Cardiac muscle cell (in vitro differentiated cells and primary cell): ENCODE measurements at regions not wholly inside any gene's neighbourhood (a gene's known extent, or its start where the extent isn't known, plus 50 kb on each side); places are given as distances from the start of the nearest gene placed in this dataset.

Source experiments
- DNase-seq, 2 donors: peaks; one replicate each; pipeline versions ENCODE4 v3.0.0 to v3.0.0-alpha.2; 2010 to 2017; ENCODE audit warnings: low read depth in 1 of 2, low spot score in 1 of 2
- H3K27ac ChIP-seq: fragments of 200-600 bp; sonication (generic); 2 replicates; pipeline ENCODE4 v1.5.1; 2016
- H3K27me3 ChIP-seq: fragments of 200-600 bp; sonication (generic); 2 replicates; pipeline ENCODE4 v1.6.0; 2016; ENCODE audit warnings: control low read depth
- H3K36me3 ChIP-seq: fragments of 200-600 bp; sonication (generic); 2 replicates; pipeline ENCODE4 v1.5.1; 2016; ENCODE audit warnings: control low read depth
- H3K4me1 ChIP-seq: fragments of 200-600 bp; sonication (generic); 2 replicates; pipeline ENCODE4 v1.8.1; 2017; ENCODE audit warnings: low read depth, mild to moderate bottlenecking, mixed run types
- H3K4me3 ChIP-seq: fragments of 200-600 bp; sonication (generic); 2 replicates; pipeline ENCODE4 v1.5.1; 2016; ENCODE audit warnings: mild to moderate bottlenecking
- H3K9me3 ChIP-seq: fragments of 200-600 bp; sonication (generic); 2 replicates; pipeline ENCODE4 v1.5.1; 2017; ENCODE audit warnings: low read depth, mild to moderate bottlenecking, control low read depth
- TF ChIP-seq, protein P1 (sequence below): IDR thresholded peaks from 2 replicates; pipeline ENCODE4 v1.5.1; 2012; ENCODE audit warnings: low read depth, mild to moderate bottlenecking, low read length

GRCh38 chr19:28971513-28971912 is 241.4 kb downstream of the UQCRFS1 start:
- DNase-seq, result no peak
- Histone ChIP-seq H3K9me3 (no peaks in the 10 kb centered on the region), H3K4me3 (no peak overlapping the region), H3K4me1 (no peaks in the 10 kb centered on the region), H3K27ac (no peak overlapping the region), H3K27me3 (no peaks in the 10 kb centered on the region), H3K36me3 (no peaks in the 10 kb centered on the region)
- TF ChIP-seq, protein P1, sequence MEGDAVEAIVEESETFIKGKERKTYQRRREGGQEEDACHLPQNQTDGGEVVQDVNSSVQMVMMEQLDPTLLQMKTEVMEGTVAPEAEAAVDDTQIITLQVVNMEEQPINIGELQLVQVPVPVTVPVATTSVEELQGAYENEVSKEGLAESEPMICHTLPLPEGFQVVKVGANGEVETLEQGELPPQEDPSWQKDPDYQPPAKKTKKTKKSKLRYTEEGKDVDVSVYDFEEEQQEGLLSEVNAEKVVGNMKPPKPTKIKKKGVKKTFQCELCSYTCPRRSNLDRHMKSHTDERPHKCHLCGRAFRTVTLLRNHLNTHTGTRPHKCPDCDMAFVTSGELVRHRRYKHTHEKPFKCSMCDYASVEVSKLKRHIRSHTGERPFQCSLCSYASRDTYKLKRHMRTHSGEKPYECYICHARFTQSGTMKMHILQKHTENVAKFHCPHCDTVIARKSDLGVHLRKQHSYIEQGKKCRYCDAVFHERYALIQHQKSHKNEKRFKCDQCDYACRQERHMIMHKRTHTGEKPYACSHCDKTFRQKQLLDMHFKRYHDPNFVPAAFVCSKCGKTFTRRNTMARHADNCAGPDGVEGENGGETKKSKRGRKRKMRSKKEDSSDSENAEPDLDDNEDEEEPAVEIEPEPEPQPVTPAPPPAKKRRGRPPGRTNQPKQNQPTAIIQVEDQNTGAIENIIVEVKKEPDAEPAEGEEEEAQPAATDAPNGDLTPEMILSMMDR, result no peak

DNA sequence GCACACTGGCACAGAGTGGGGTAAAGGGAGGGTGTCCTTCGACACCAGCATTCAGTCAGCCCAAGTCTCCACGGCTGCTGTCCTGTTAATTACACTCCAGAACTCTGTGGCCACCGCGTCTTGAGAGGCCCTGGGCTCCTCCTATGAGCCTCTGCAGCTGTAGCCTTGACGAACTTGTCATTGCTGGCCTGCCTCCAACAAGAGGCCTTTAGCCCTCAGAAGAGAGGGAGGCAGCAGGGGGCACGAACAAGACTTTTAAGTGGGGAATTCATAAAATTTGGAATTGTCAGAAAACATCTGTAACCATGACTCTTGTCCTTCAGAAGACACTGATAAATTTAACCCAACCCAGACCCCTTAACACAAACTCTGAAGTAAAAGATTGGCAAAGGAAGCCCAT is 241.9 kb downstream of the UQCRFS1 start:
- H3K4me1 ChIP-seq, result no peaks in the 10 kb centered on the region
- H3K27ac ChIP-seq, result no peak overlapping the region
- TF ChIP-seq, protein P1, result no peak
- H3K4me3 ChIP-seq, result no peak overlapping the region
- H3K36me3 ChIP-seq, result no peaks in the 10 kb centered on the region
- peak in 1 of 2 donors; percentile 61 for DNase-seq
- no peaks in the 10 kb centered on the region for H3K9me3 ChIP-seq
- no peaks in the 10 kb centered on the region for H3K27me3 ChIP-seq

GRCh38 chr19:28968721-28969120 is 244.2 kb downstream of the UQCRFS1 start:
- TF ChIP-seq, protein P1, result no peak
- no peaks in the 10 kb centered on the region for H3K4me1 ChIP-seq
- no peak overlapping the region for H3K27ac ChIP-seq
- H3K36me3 ChIP-seq, result no peaks in the 10 kb centered on the region
- DNase-seq, result no peak
- H3K9me3 ChIP-seq, result no peaks in the 10 kb centered on the region
- H3K27me3 ChIP-seq, result no peaks in the 10 kb centered on the region
- no peak overlapping the region for H3K4me3 ChIP-seq

DNA sequence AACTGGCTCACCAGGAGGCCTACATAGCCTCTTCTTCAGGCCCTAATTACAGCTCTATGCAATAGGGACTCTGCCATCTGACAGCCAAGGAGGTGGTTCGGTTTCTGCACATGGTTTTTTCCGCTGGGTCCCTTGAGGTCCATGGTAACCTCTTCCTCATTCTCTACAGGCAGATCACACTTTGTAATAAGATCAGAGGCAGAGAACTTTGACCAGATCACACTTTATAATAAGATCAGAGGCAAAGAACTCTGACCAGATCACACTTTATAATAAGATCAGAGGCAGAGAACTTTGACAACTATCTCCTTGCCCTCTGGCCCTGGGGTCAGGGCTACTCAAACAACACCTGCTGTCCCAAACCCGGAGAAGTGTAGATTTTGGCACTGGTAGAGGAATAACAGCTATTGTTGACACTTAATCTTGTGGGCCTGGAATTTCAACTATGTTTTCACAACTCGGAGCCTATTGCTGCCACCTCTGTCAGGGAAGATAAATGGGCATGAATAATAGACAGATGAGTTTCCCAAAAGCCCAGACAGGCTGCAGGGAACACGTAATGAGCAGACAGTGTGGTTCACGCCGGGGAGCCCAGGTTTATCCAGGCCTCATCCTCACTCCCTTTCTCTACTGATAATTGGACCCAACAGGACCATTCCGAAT is 246.1 kb downstream of the UQCRFS1 start:
- Histone ChIP-seq H3K27me3 (no peaks in the 10 kb centered on the region), H3K4me1 (no peaks in the 10 kb centered on the region), H3K9me3 (no peaks in the 10 kb centered on the region), H3K27ac (no peak overlapping the region), H3K4me3 (no peak overlapping the region), H3K36me3 (no peaks in the 10 kb centered on the region)
- DNase-seq, result peak in 1 of 2 donors; percentile 21
- TF ChIP-seq, protein P1, result no peak

GRCh38 chr19:28964500-28964899 is 248.5 kb downstream of the UQCRFS1 start:
- no peaks in the 10 kb centered on the region for H3K9me3 ChIP-seq
- no peaks in the 10 kb centered on the region for H3K27me3 ChIP-seq
- no peak overlapping the region for H3K4me3 ChIP-seq
- no peaks in the 10 kb centered on the region for H3K4me1 ChIP-seq
- DNase-seq, result no peak
- no peak overlapping the region for H3K27ac ChIP-seq
- H3K36me3 ChIP-seq, result no peaks in the 10 kb centered on the region
- TF ChIP-seq, protein P1, result no peak
